ENCODE measurements at regions not wholly inside any gene's neighbourhood (a gene's known extent, or its start where the extent isn't known, plus 50 kb on each side); places are given as distances from the start of the nearest gene placed in this dataset.

GRCh38 chr2:95721726-95722125 is 129.9 kb downstream of the TRIM43 start:
- TF ChIP-seq CTCF (IDR thresholded peaks at IDR 0.05; ENCODE audit: extremely low read depth in 1 of 2, insufficient read depth in 1 of 2, low read depth in 1 of 2, low read length in 2 of 2) (no peak), POLR2A (IDR thresholded peaks at IDR 0.05; ENCODE audit: low read depth, low read length) (no peak), MAX (IDR thresholded peaks at IDR 0.05; ENCODE audit: insufficient read depth, insufficient read length) (no peak), EZH2 (IDR thresholded peaks at IDR 0.05; ENCODE audit: borderline replicate concordance, low read depth, low read length, severe bottlenecking) (no peak)

Measured in endothelial cell of umbilical vein (primary cell).